H1 (cell line): ENCODE measurements at regions not wholly inside any gene's neighbourhood (a gene's known extent, or its start where the extent isn't known, plus 50 kb on each side); places are given as distances from the start of the nearest gene placed in this dataset.

Experiments used
- CTCF ChIA-PET: fragments of 300-600 bp; sonication (Branson Sonifier 250); formaldehyde crosslinking; loops from one replicate; lab custom pipeline; 2021; ENCODE audit not compliant: partially characterized antibody; lab: Charles Lee
- POLR2A ChIA-PET: fragments of 300-600 bp; sonication (Branson Sonifier 250); formaldehyde crosslinking; loops from one replicate; lab custom pipeline; 2021; ENCODE audit warnings: inconsistent platforms; ENCODE audit not compliant: partially characterized antibody; lab: Charles Lee
- DNase-seq, 2 experiments: peaks; one replicate each; pipeline versions ENCODE4 v3.0.0 to v3.0.0-alpha.2; 2010 to 2022; ENCODE audit warnings: low spot score in 2 of 2, low read depth in 1 of 2, mixed read lengths in 1 of 2
- FAIRE-seq: peaks from 2 replicates; lab custom pipeline; 2011; peaks lifted over from hg19 to GRCh38; lab: Jason Lieb, UNC
- H2AFZ ChIP-seq: 2 replicates; pipeline ENCODE4 v1.8.1; 2012; ENCODE audit warnings: low read length, inconsistent platforms
- H2AK5ac ChIP-seq: 2 replicates; pipeline ENCODE4 v1.6.1; 2013; ENCODE audit warnings: low read depth, low read length
- H2BK120ac ChIP-seq: replicated peaks from 2 replicates; pipeline ENCODE3; 2013; ENCODE audit warnings: low read depth, low read length, inconsistent platforms
- H2BK12ac ChIP-seq: 2 replicates; pipeline ENCODE4 v1.6.1; 2013; ENCODE audit warnings: low read depth, low read length
- H2BK15ac ChIP-seq: 2 replicates; pipeline ENCODE4 v1.6.1; 2013; ENCODE audit warnings: low read length
- H2BK20ac ChIP-seq: 2 replicates; pipeline ENCODE4 v1.6.1; 2013; ENCODE audit warnings: low read length
- H2BK5ac ChIP-seq: 2 replicates; pipeline ENCODE4 v1.6.1; 2013; ENCODE audit warnings: low read depth, low read length
- H3K14ac ChIP-seq: 2 replicates; pipeline ENCODE4 v1.6.1; 2013; ENCODE audit warnings: inconsistent platforms; ENCODE audit not compliant: insufficient read length
- H3K18ac ChIP-seq: 2 replicates; pipeline ENCODE4 v1.6.1; 2013; ENCODE audit warnings: low read length; ENCODE audit errors: extremely low read depth
- H3K23ac ChIP-seq: 2 replicates; pipeline ENCODE4 v1.6.1; 2013; ENCODE audit warnings: inconsistent platforms; ENCODE audit not compliant: insufficient read length
- H3K23me2 ChIP-seq: 2 replicates; pipeline ENCODE4 v1.6.1; 2013; ENCODE audit warnings: low read depth, low read length
- H3K27ac ChIP-seq: 2 replicates; pipeline ENCODE4 v1.6.1; 2011; ENCODE audit warnings: low read depth, low read length, inconsistent platforms
- H3K27me3 ChIP-seq, 4 experiments: replicated peaks in 1 of 4; 1 replicate in 1 of 4; 2 replicates in 3 of 4; pipeline versions ENCODE4 v1.6.1 to v1.8.1; 2011 to 2013; ENCODE audit warnings: low read length in 3 of 4, mild to moderate bottlenecking in 3 of 4, inconsistent platforms in 2 of 4, mixed read lengths in 2 of 4, moderate library complexity in 1 of 4; ENCODE audit not compliant: control insufficient read depth in 3 of 4, insufficient read depth in 3 of 4; ENCODE audit errors: extremely low read depth in 1 of 4
- H3K36me3 ChIP-seq, 4 experiments: 2 replicates each; pipeline versions ENCODE4 v1.6.1 to v1.8.1; 2011 to 2013; ENCODE audit warnings: mild to moderate bottlenecking in 4 of 4, low read length in 3 of 4, moderate library complexity in 2 of 4, control low read depth in 1 of 4, inconsistent platforms in 1 of 4; ENCODE audit not compliant: insufficient read depth in 4 of 4, control insufficient read depth in 2 of 4
- H3K4ac ChIP-seq: replicated peaks from 2 replicates; pipeline ENCODE3; 2013; ENCODE audit warnings: low read length, low read depth, mixed read lengths, inconsistent platforms; ENCODE audit not compliant: insufficient read length
- H3K4me1 ChIP-seq, 4 experiments: replicated peaks in 1 of 4; 1 replicate in 1 of 4; 2 replicates in 3 of 4; pipeline versions ENCODE4 v1.6.1 to v1.8.1; 2011 to 2013; ENCODE audit warnings: low read length in 3 of 4, inconsistent platforms in 2 of 4, mixed read lengths in 1 of 4; ENCODE audit not compliant: insufficient read depth in 4 of 4, control insufficient read depth in 3 of 4
- H3K4me2 ChIP-seq, 2 experiments: 2 replicates each; pipeline versions ENCODE4 v1.6.1 to v1.8.1; 2011 to 2013; ENCODE audit warnings: low read depth in 2 of 2, low read length in 2 of 2, control low read depth in 1 of 2, inconsistent platforms in 1 of 2, mild to moderate bottlenecking in 1 of 2; ENCODE audit not compliant: insufficient read depth in 1 of 2
- H3K4me3 ChIP-seq, 4 experiments: fragments of 200-600, 300-600 bp in 1 of 4; sonication (generic), shearing (Covaris generic), sonication (Bioruptor Twin) in 1 of 4; 2 replicates each; pipeline versions ENCODE4 v1.5.1 to v1.8.1; 2011 to 2016; ENCODE audit warnings: low read length in 4 of 4, low read depth in 3 of 4, control low read depth in 2 of 4, inconsistent platforms in 2 of 4, mild to moderate bottlenecking in 2 of 4, mixed read lengths in 1 of 4, moderate library complexity in 1 of 4; ENCODE audit not compliant: insufficient read depth in 2 of 4; ENCODE audit errors: extremely low read depth in 1 of 4
- H3K56ac ChIP-seq: replicated peaks from 2 replicates; pipeline ENCODE3; 2013; ENCODE audit warnings: low read depth, mild to moderate bottlenecking, mixed read lengths, low read length, inconsistent platforms; ENCODE audit not compliant: insufficient read length
- H3K79me1 ChIP-seq: 2 replicates; pipeline ENCODE4 v1.6.1; 2013; ENCODE audit warnings: low read depth, low read length, control low read depth
- H3K79me2 ChIP-seq, 2 experiments: 2 replicates each; pipeline versions ENCODE4 v1.6.1 to v1.8.1; 2012 to 2013; ENCODE audit warnings: low read length in 2 of 2, mild to moderate bottlenecking in 2 of 2, inconsistent platforms in 1 of 2; ENCODE audit not compliant: insufficient read depth in 2 of 2, control insufficient read depth in 1 of 2
- H3K9ac ChIP-seq, 4 experiments: replicated peaks in 1 of 4; 1 replicate in 1 of 4; 2 replicates in 3 of 4; pipeline versions ENCODE4 v1.6.1 to v1.8.1; 2011 to 2013; ENCODE audit warnings: low read depth in 3 of 4, low read length in 3 of 4, control low read depth in 2 of 4, mild to moderate bottlenecking in 2 of 4, moderate library complexity in 2 of 4, inconsistent platforms in 1 of 4; ENCODE audit errors: extremely low read depth in 1 of 4
- H3K9me3 ChIP-seq, 2 experiments: 2 replicates each; pipeline versions ENCODE4 v1.6.1 to v1.8.1; 2012 to 2013; ENCODE audit warnings: mild to moderate bottlenecking in 2 of 2, moderate library complexity in 2 of 2, control low read depth in 1 of 2, inconsistent platforms in 1 of 2, low read depth in 1 of 2, low read length in 1 of 2, mixed read lengths in 1 of 2; ENCODE audit not compliant: insufficient read depth in 2 of 2
- H4K20me1 ChIP-seq, 2 experiments: replicated peaks in 1 of 2; 2 replicates each; pipeline versions ENCODE3 to v1.8.1; 2011 to 2013; ENCODE audit warnings: inconsistent platforms in 2 of 2, low read length in 2 of 2, mild to moderate bottlenecking in 1 of 2; ENCODE audit not compliant: insufficient read depth in 2 of 2, control insufficient read depth in 1 of 2
- H4K5ac ChIP-seq: 2 replicates; pipeline ENCODE4 v1.6.1; 2013; ENCODE audit warnings: low read length, low read depth, mixed read lengths, inconsistent platforms; ENCODE audit not compliant: insufficient read length
- H4K8ac ChIP-seq: 2 replicates; pipeline ENCODE4 v1.8.0; 2013; ENCODE audit warnings: mild to moderate bottlenecking, moderate library complexity, low read length, inconsistent platforms; ENCODE audit not compliant: insufficient read depth; ENCODE audit errors: extremely low read depth
- H4K91ac ChIP-seq: replicated peaks from 2 replicates; pipeline ENCODE3; 2013; ENCODE audit warnings: low read length, mixed read lengths, inconsistent platforms; ENCODE audit not compliant: insufficient read length
- BCL11A ChIP-seq, 2 experiments: IDR thresholded peaks; one replicate each; pipeline ENCODE4 v1.6.1; 2011; ENCODE audit warnings: low read depth in 2 of 2, low read length in 2 of 2, mild to moderate bottlenecking in 2 of 2
- WGBS, 2 experiments: shearing (Covaris generic) in 1 of 2; methylation state at CpG; one replicate each; pipeline versions ENCODE4 v1.1.6 to v1.1.7; 2013 to 2015; ENCODE audit warnings: low lambda C conversion rate in 2 of 2, mixed read lengths in 2 of 2, inconsistent platforms in 1 of 2, low coverage in 1 of 2, missing lambda C conversion rate in 1 of 2; ENCODE audit not compliant: insufficient replicate concordance in 2 of 2, insufficient coverage in 1 of 2, insufficient read length in 1 of 2; ENCODE audit errors: extremely low coverage in 1 of 2, missing lambda C conversion rate in 1 of 2; 5-methylcytosine and 5-hydroxymethylcytosine counted together

DNA sequence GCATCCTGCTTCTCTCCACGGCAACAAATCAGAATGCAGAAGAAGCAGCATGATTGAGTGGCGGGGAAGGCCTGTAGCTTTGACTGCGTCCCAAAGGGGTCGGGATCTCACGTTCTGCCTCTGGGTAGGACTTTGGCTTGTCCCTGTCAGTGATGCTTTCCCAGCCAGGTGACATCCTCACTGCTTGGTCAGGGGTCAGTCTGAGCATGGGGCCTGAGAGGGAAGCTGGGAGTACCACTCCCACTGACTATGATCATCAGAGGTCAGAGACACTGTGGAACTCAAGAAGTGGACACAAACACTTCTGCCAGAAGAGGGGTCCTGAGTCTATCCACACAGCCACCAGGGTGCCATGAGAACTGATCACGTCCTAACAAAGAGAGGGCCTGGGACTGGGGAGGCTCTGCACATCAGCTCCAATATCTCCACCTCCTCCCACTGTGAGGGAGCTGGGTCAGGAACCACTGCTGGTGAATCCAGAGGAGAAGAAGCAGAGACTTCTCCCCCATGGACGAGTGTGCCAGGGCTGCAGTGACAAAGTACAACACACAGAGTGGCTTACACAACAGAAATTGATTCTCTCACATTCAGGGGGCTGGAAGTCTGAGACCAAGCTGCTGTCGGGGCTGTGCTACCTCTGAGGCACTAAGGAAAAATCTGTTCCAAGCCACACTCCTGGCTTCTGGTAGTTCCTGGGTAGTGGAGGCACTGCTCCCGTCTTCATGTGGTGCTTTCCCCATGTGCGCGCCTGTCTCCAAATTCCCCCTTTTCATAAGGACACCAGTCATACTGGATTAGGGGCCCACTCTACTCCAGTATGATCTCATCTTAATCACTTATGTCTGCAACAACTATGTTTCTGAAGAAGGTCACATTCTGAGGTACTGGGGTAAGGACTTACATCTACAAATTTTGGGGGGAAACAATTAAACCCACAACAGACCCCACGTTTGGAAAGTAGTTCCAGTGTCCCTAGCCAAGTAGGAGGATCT is 131.1 kb downstream of the CYP26A1 start:
- Histone ChIP-seq H3K36me3 (no peaks in the 10 kb centered on the region), H3K56ac (no peak overlapping the region), H3K4ac (no peak overlapping the region), H4K20me1 (no peaks in the 10 kb centered on the region), H3K23me2 (no peaks in the 10 kb centered on the region), H3K9ac (no peak overlapping the region), H2AFZ (no peak overlapping the region), H3K79me2 (no peaks in the 10 kb centered on the region), H2BK20ac (no peak overlapping the region; the same call in 1 of the 2 replicates), H2AK5ac (no peak overlapping the region), H3K4me3 (no peak overlapping the region), H2BK12ac (peak overlapping the region; percentile 81; the same call in 1 of the 2 replicates), H2BK120ac (no peak overlapping the region), H4K5ac (no peak overlapping the region), H3K23ac (no peak overlapping the region), H3K9me3 (no peaks in the 10 kb centered on the region), H2BK5ac (no peak overlapping the region), H3K14ac (no peak overlapping the region), H3K79me1 (no peaks in the 10 kb centered on the region), H3K4me1 (no peaks in the 10 kb centered on the region), H4K8ac (no peak overlapping the region), H2BK15ac (no peak overlapping the region), H3K18ac (no peak overlapping the region), H4K91ac (no peak overlapping the region), H3K27me3 (no peaks in the 10 kb centered on the region), H3K4me2 (no peak overlapping the region), H3K27ac (no peak overlapping the region)
- WGBS, 2 experiments: 85% methylated on average over 12 of the region's 12 CpGs; no CpG with 5 or more reads in 1 of the 2 experiments
- ChIA-PET POLR2A (no interaction called here), CTCF (no interaction called here)
- FAIRE-seq (no peak), DNase-seq (no peak)
- no peak for TF ChIP-seq BCL11A (IDR thresholded peaks at IDR 0.05; ENCODE audit: low read depth in 2 of 2, low read length in 2 of 2)
